ENCODE measurements at regions not wholly inside any gene's neighbourhood (a gene's known extent, or its start where the extent isn't known, plus 50 kb on each side); places are given as distances from the start of the nearest gene placed in this dataset.

GRCh38 chr2:166628478-166629136, 134.6 kb upstream of the SCN7A start:
- peak in 1 of 3 experiments; percentile 11 for TF ChIP-seq CTCF (optimal IDR thresholded peaks at IDR 0.05 in 1 of 3, IDR thresholded peaks at IDR 0.05 in 1 of 3, conservative IDR thresholded peaks at IDR 0.05 in 1 of 3; ENCODE audit: extremely low read depth in 1 of 3, insufficient read depth in 2 of 3, low read length in 3 of 3)
- TF ChIP-seq EZH2 (IDR thresholded peaks at IDR 0.05; ENCODE audit: low read length) = no peak
- DNase-seq (ENCODE audit: low read depth, low spot score) (no peak), FAIRE-seq (no peak)
- Histone ChIP-seq H3K27ac (ENCODE audit: control insufficient read depth, insufficient read depth, low read length) (no peak overlapping the region), H4K20me1 (ENCODE audit: control insufficient read depth, extremely low read depth, insufficient read depth, low read length) (no peaks in the 10 kb centered on the region), H3K4me3 (ENCODE audit: control insufficient read depth in 2 of 3, extremely low read depth in 1 of 3, insufficient read depth in 2 of 3, low read depth in 1 of 3, low read length in 3 of 3) (no peak overlapping the region), H3K36me3 (ENCODE audit: control insufficient read depth in 2 of 2, extremely low read depth in 1 of 2, insufficient read depth in 2 of 2, low read length in 2 of 2) (no peaks in the 10 kb centered on the region), H3K9me1 (ENCODE audit: control insufficient read depth, extremely low read depth, insufficient read depth, low read length) (no peaks in the 10 kb centered on the region), H3K4me1 (ENCODE audit: control insufficient read depth, extremely low read depth, insufficient read depth, low read length) (no peaks in the 10 kb centered on the region), H3K27me3 (ENCODE audit: control insufficient read depth, extremely low read depth, insufficient read depth, low read length) (no peaks in the 10 kb centered on the region), H2AFZ (ENCODE audit: control insufficient read depth, low read length) (no peak overlapping the region), H3K79me2 (ENCODE audit: control insufficient read depth, insufficient read depth, low read length) (no peaks in the 10 kb centered on the region), H3K9ac (ENCODE audit: control insufficient read depth, extremely low read depth, insufficient read depth, low read length) (no peak overlapping the region), H3K4me2 (ENCODE audit: control insufficient read depth, extremely low read depth, insufficient read depth, low read depth, low read length) (no peak overlapping the region), H3K9me3 (ENCODE audit: control insufficient read depth, low read depth, low read length) (no peaks in the 10 kb centered on the region)
- dilution Hi-C loops (cut with MboI; ENCODE audit: extremely low pct_ligation_motif_present, low sequenced_read_pairs) = no loop called here

- Histone ChIP-seq H4K20me1 (ENCODE audit: control insufficient read depth, extremely low read depth, insufficient read depth, low read length) (no peaks in the 10 kb centered on the region), H3K36me3 (ENCODE audit: control insufficient read depth in 2 of 2, extremely low read depth in 1 of 2, insufficient read depth in 2 of 2, low read length in 2 of 2) (no peaks in the 10 kb centered on the region), H3K27me3 (ENCODE audit: control insufficient read depth, extremely low read depth, insufficient read depth, low read length) (no peaks in the 10 kb centered on the region), H3K4me2 (ENCODE audit: control insufficient read depth, extremely low read depth, insufficient read depth, low read depth, low read length) (no peak overlapping the region), H2AFZ (ENCODE audit: control insufficient read depth, low read length) (no peak overlapping the region), H3K27ac (ENCODE audit: control insufficient read depth, insufficient read depth, low read length) (no peak overlapping the region), H3K4me1 (ENCODE audit: control insufficient read depth, extremely low read depth, insufficient read depth, low read length) (no peaks in the 10 kb centered on the region), H3K9me1 (ENCODE audit: control insufficient read depth, extremely low read depth, insufficient read depth, low read length) (no peaks in the 10 kb centered on the region), H3K79me2 (ENCODE audit: control insufficient read depth, insufficient read depth, low read length) (no peaks in the 10 kb centered on the region), H3K9me3 (ENCODE audit: control insufficient read depth, low read depth, low read length) (no peaks in the 10 kb centered on the region), H3K9ac (ENCODE audit: control insufficient read depth, extremely low read depth, insufficient read depth, low read length) (no peak overlapping the region), H3K4me3 (ENCODE audit: control insufficient read depth in 2 of 3, extremely low read depth in 1 of 3, insufficient read depth in 2 of 3, low read depth in 1 of 3, low read length in 3 of 3) (no peak overlapping the region)
- dilution Hi-C loops (cut with MboI; ENCODE audit: extremely low pct_ligation_motif_present, low sequenced_read_pairs) = no loop called here
- TF ChIP-seq CTCF (optimal IDR thresholded peaks at IDR 0.05 in 1 of 3, IDR thresholded peaks at IDR 0.05 in 1 of 3, conservative IDR thresholded peaks at IDR 0.05 in 1 of 3; ENCODE audit: extremely low read depth in 1 of 3, insufficient read depth in 2 of 3, low read length in 3 of 3) (no peak), EZH2 (IDR thresholded peaks at IDR 0.05; ENCODE audit: low read length) (no peak)
- DNase-seq (ENCODE audit: low read depth, low spot score) (no peak), FAIRE-seq (no peak)
These were observed 133.8 kb upstream of the SCN7A start for GRCh38 chr2:166627893-166628292.
